GM19372 (cell line): ENCODE measurements at regions not wholly inside any gene's neighbourhood (a gene's known extent, or its start where the extent isn't known, plus 50 kb on each side); places are given as distances from the start of the nearest gene placed in this dataset.

Source experiments
- ATAC-seq: cut with Tn5 transposase; IDR thresholded peaks from one replicate; pipeline ENCODE4 v1.9.1; 2021; ENCODE audit warnings: mild to moderate bottlenecking, low read depth, moderate library complexity; ENCODE audit not compliant: unreplicated experiment

DNA sequence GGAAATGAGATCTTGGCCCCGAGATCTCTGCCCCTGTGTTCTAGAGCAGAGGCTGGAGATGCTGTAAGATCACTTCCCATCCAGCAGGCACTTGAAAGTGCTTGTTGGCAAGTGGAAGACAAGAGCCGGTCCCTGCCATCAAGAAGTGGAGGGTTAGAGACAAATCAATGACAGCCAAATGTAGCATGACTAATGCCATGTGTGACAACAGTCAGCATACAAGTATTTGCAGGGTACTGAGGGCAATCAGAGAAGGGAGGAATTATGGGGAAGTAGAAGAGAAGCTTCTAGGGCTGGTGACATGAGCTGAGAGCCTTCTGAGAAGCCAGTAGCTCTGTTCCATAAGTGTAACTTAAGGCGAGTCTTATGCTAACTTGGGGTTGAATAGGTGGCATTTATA, 58.6 kb downstream of the TMEM17 start:
- no peak for ATAC-seq

- no peak for ATAC-seq
Observed at GRCh38 chr2:62446491-62446890, 59.5 kb downstream of the TMEM17 start.

DNA sequence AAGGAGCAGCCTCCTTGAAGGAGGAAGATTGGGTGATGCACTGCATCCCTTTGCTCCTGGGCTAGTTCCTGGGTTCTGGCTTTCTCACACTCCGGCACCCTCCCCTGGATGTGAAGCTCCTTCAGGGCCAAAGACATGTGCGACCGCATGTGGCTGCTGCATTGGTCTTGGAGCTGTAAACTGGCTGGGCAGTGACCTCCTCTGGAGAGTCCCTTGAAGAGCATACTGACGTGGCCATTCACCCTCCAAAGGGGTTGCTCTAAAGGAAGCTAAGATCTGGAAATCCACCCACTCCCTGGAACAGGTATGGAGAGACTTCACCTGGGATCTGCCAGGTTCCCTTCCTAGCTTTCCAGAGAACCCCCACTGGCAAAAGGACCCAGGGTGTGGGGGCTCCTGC, 62.1 kb downstream of the TMEM17 start:
- ATAC-seq = no peak

DNA sequence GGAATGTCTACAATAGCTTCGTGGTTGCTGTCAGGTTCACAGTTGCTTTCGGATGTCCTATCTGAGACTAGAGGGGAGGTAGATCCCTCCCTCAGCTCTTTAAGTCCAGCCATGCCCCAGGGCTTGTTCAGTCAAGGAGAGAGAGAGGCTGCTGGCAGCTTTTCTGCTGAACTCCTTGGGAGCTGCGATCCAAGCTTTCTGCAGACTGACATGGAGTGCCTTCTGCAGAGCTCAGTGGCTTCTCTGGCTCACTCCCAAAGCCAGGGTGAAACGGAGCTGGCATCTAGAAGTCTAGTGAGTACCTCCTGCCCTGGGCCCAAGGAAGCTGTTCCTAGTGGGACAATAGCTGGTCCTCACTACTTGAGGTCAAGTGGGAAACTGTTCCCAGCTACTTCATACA, 62.5 kb downstream of the TMEM17 start:
- no peak for ATAC-seq

- no peak for ATAC-seq
Observed at GRCh38 chr2:62441824-62442223, 64.2 kb downstream of the TMEM17 start.

DNA sequence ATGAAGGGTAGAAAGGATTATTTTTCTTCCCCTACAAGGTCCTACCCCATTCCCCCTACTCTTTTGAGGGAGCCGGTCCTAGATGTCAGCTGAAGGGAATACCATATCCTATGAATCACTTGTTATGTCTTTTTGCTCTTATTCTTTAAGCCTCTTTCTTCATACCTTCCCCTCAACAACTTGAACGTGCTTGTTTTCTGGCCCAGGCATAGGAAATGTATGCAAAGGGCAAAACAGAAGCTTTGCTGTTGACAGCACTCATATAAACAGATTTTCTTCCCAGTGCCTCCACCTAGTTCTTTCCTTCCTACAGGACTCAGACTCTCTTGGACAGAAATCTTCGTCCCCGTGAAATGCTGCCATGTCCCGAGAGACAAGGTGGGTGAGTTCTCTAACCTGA, 64.6 kb downstream of the TMEM17 start:
- ATAC-seq = no peak

DNA sequence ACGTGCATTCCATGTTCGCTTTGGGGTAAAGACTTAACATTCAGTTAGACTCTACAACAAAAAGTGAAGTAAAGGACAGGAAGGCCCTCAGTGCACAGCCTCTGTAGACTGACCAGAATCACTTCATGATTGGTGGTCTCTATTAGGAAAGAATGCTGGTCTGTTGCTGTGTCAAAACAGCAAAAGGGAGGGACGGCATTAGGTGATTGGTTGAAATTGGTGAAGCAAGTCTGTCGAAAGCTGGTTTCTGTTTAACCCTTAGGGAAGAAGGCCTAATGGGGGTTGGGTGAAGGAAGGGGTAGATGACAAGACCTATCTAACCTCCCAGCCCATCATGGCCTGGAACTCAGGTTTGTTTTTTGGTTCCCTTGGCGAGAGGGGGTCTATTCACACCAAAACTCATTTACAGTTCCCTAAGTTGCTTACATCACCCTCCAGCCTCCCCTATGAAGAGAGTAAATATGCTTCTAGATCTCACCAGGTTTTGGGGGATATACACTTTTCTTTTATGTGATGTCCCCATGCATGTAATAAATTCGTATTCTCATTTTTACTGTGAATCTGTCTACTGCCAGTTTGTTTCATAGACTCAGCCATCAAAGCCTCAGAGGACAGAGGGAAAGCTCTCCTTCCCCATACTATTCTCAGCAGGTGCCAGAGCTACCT, 65.6 kb downstream of the TMEM17 start:
- ATAC-seq = no peak

DNA sequence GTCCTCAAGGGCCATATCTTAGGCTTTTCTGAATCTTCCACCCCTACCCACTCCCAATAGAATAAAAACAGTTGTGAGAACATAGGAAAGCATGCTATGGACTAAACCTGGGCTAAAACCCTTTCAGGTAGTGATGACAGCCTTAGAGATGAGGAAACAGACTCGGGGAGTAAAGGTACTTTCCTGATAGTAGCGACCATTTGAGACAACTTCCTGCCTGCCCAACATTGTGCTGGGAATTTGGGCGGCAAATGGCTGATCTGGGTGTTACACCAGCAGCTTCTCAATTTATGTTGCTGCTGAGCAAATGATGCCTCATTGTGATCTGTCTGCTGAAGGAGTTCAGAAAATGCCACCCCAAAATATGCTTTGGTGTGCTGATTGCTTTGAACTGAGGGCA, 66.6 kb downstream of the TMEM17 start:
- ATAC-seq = no peak

- no peak for ATAC-seq
Observed at GRCh38 chr2:62437785-62438184, 68.2 kb downstream of the TMEM17 start.

DNA sequence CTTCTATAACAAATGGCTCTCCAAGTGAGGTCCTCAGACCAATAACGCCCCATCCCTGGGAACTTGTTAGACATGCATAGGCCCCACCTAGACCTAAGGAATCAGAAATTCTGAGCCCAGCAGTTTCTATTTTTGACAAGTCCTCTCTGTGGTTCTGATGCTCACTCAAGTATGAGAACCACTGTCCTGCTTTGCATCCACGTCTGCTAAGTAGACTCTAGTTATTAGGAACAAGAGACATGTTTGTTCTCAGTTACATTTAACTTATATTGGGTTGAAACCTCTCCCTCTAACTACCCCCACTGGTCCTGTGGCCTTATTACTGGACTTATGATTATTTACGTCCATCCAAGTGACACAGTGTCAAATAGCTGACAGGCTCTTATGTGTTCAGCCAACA, 70.3 kb downstream of the TMEM17 start:
- peak; percentile 71 for ATAC-seq

- ATAC-seq = no peak
Observed at GRCh38 chr2:62432407-62432806, 73.6 kb downstream of the TMEM17 start.

DNA sequence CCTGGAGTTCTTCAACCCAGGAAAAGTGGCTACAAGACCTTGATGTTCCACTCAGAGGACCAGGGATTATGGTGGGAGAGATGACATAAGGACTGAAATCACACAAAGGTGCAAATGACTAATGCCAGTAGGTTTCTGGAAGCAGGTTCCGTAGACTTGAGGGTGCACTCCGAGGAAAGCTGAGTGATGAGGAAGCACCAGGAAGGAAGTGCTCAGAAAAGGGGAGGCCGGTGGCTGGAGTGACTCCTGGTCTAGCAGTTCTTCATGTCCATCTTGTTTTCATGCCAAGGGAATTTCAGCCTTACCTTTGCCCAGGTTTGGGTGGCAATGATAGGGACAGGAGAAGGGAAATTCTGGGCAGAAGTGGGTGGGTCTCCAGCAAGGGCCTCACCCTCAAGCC, 74.5 kb downstream of the TMEM17 start:
- no peak for ATAC-seq

DNA sequence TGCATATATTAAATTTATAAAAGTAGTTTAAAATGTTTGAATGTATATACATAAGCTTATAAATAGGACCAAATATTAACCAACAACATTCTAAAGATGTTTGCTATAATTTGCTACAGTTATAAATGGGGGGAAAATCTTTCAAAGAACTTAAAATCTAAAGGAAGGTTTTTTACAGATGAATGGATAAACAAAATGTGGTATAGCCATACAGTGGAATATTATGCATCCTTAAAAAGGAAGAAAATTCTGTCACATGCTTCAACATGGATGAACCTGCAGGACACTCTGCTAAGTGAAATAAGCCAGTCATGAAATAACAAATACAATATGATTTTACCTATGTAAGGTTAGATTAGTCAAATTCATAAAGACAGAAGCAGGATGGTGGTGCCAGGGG, 75.8 kb downstream of the TMEM17 start:
- ATAC-seq = no peak

DNA sequence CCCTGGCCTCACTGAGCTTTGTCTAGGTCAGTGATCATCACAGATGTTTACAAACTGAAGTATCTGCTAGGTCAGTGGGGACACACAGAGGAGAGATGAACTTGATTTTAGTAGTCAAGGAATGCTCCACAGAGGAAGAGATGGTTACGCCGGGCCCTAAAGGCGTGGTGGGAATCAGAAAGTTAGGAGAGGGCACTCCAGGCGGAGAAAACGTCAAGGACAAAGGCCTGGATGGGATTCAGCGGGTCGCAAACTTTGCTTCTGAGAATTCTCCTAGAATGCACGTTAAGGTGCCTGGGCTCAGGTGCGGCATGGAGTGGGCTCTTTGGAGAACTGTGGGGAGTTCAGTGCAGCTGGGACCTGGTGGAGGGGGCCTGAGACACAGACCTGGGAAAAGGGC, 78.8 kb downstream of the TMEM17 start:
- ATAC-seq = no peak

GRCh38 chr2:62426154-62426912, 79.7 kb downstream of the TMEM17 start:
- no peak for ATAC-seq

GRCh38 chr2:62425684-62426083, 80.3 kb downstream of the TMEM17 start:
- ATAC-seq = no peak

GRCh38 chr2:62424899-62425298, 81.1 kb downstream of the TMEM17 start:
- no peak for ATAC-seq

DNA sequence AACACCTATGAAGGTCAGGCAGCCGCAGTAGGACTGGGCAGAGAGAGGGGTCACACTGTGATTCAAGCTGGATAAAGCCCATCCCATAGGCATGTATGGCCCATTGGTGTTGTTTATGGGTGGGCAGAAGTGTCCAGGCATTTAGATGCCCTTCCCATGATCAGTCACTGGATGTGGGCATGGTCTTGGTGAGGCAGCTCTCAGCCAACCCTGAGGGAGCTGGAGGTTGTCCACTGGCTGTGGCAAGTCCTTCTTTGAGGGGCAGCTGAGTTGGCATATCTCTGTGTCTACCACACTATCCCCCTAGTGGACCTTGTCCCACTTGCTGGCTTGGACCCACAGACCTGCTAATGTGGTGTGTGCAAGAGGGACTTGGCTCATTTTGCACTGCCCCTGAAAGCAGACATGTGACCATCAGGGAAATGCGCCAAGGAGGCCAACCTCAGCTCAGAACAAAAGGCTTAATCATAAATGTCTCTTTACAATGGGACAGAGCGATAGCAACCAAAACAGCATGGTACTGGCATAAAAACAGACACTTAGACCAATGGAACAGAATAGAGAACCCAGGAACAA, 82.0 kb downstream of the TMEM17 start:
- no peak for ATAC-seq

- ATAC-seq = no peak
Observed at GRCh38 chr2:62423235-62423634, 82.8 kb downstream of the TMEM17 start.

DNA sequence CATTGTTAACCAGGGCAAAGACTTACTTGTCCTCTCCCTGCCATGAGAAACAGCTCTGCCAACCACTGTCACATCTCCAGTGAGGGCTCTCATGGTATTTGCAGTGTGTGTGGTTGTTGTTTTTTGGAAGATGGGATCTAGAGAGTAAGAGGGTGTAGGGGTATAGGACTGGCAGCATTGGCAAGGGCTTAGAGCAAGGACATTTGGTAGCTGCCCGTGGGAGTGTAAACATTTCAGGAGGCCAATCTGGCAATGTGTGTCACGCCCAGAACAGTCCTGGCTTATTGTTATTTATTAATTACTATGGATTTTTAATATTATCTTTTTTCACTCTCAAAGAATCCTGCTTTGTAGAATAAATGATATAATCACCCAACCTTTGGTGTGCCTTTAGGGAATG, 90.5 kb downstream of the TMEM17 start:
- ATAC-seq = no peak

DNA sequence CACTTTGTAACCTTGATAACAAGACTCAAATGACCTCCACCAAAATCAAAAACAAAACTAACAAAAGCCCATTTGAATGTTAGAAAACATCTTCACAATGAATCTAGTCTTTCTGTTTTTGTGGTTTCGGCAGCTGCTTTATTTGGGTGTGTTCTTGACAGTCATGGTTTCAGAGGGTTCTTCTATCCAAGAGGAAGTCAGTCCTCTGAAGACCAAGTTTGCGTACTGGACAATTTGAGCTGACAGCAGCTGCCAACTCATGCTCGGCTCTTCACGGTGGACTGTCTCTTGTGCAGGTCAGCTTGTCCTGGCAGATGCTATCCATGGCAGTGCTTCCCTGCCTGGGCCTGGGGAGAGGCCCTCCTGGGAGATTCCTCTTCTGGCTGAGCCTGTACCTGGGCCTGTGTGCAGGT, 91.0 kb downstream of the TMEM17 start:
- ATAC-seq = peak; percentile 67

DNA sequence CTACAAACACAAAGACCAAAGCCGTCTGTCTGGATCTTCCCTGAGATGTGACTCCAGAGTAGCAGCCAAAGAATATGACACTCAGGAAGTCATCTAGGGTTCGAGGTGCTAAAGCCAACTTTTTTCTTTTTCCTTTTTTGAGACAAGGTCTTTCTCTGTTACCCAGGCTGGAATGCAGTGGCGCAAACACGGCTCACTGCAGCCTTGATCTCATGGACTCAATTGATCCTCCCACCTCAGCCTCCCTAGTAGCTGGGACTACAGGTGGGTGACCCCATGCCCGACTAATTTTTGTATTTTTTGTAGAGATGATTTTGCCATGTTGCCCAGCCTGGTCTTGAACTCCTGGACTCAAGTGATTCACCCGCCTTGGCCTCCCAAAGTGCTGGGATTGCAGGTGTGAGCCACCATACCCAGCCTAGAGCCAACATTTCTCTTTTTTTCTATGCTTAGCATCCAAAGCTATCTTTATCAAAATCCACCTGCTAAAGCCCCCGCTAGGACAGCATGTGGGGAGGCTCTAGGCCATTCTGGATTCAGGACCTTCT, 92.8 kb downstream of the TMEM17 start:
- ATAC-seq = no peak
